GM12878 (cell line): ENCODE measurements at regions not wholly inside any gene's neighbourhood (a gene's known extent, or its start where the extent isn't known, plus 50 kb on each side); places are given as distances from the start of the nearest gene placed in this dataset.

ENCODE experiments used
- ATAC-seq: fragments of 200-7000 bp; cut with Tn5 transposase; 3 replicates; pipeline ENCODE4 v1.9.1; 2020; ENCODE audit warnings: mild to moderate bottlenecking, moderate library complexity
- BruUV-seq: library from RNA; stranded (reverse); fragments of 400-500 nt; replicated peaks from 2 replicates; lab custom pipeline; 2021; lab: Mats Ljungman, UMichigan
- CTCF ChIA-PET: fragments of 300-600 bp; sonication (Branson Sonifier 250); formaldehyde crosslinking; extraction: SDS; loops from one replicate; lab custom pipeline; 2021; ENCODE audit warnings: inconsistent platforms; lab: Yijun Ruan, JAX
- POLR2A ChIA-PET: fragments of 350-600 bp; formaldehyde crosslinking; extraction: SDS; loops from one replicate; lab custom pipeline; 2021; ENCODE audit warnings: inconsistent platforms; lab: Charles Lee
- RAD21 ChIA-PET: fragments of 300-600 bp; sonication (Branson Sonifier 250); formaldehyde crosslinking; loops from one replicate; lab custom pipeline; 2023; ENCODE audit warnings: antibody characterized with exemption; ENCODE audit not compliant: unreplicated experiment; lab: Charles Lee
- SMC1A ChIA-PET: fragments of 300-600 bp; sonication (Branson Sonifier 250); formaldehyde crosslinking; loops from one replicate; lab custom pipeline; 2023; ENCODE audit not compliant: unreplicated experiment, uncharacterized antibody; lab: Charles Lee
- DNase-seq: peaks from one replicate; pipeline ENCODE4 v3.0.0-alpha.2; 2011; ENCODE audit warnings: low read depth, low spot score
- FAIRE-seq: peaks from 3 replicates; lab custom pipeline; 2011; peaks lifted over from hg19 to GRCh38; lab: Jason Lieb, UNC
- H2AFZ ChIP-seq: 2 replicates; pipeline ENCODE4 v1.6.0; 2011; ENCODE audit warnings: low read depth, low read length, control low read depth; ENCODE audit not compliant: control insufficient read depth
- H3K27ac ChIP-seq: 2 replicates; pipeline ENCODE4 v1.5.1; 2011; ENCODE audit warnings: control low read depth; ENCODE audit not compliant: control insufficient read depth, insufficient read depth
- H3K27me3 ChIP-seq, 2 experiments: replicated peaks in 1 of 2; 2 replicates each; pipeline versions ENCODE4 v1.6.0 to v1.6.1; 2011; ENCODE audit warnings: low read length in 1 of 2; ENCODE audit not compliant: control insufficient read depth in 2 of 2, insufficient read depth in 2 of 2
- H3K36me3 ChIP-seq, 2 experiments: 2 replicates each; pipeline ENCODE4 v1.5.1; 2011; ENCODE audit warnings: low read length in 1 of 2; ENCODE audit not compliant: control insufficient read depth in 2 of 2, insufficient read depth in 2 of 2
- H3K4me1 ChIP-seq: 2 replicates; pipeline ENCODE4 v1.6.1; 2011; ENCODE audit warnings: mild to moderate bottlenecking, low read length, moderate library complexity, mixed read lengths; ENCODE audit not compliant: control insufficient read depth, insufficient read depth
- H3K4me2 ChIP-seq: 2 replicates; pipeline ENCODE4 v1.6.0; 2011; ENCODE audit warnings: control low read depth; ENCODE audit not compliant: control insufficient read depth, insufficient read depth
- H3K4me3 ChIP-seq: fragments of 200-600 bp; sonication (generic); 2 replicates; pipeline ENCODE4 v1.5.1; 2016
- H3K79me2 ChIP-seq: 2 replicates; pipeline ENCODE4 v1.6.0; 2011; ENCODE audit warnings: low read length; ENCODE audit not compliant: control insufficient read depth, insufficient read depth
- H3K9ac ChIP-seq: 2 replicates; pipeline ENCODE4 v1.8.0; 2011; ENCODE audit warnings: low read length, control low read depth, mixed read lengths; ENCODE audit not compliant: control insufficient read depth, insufficient read depth
- H3K9me3 ChIP-seq: replicated peaks from 3 replicates; pipeline ENCODE4 v1.5.1; 2011; ENCODE audit warnings: mild to moderate bottlenecking, low read length; ENCODE audit not compliant: control insufficient read depth, insufficient read depth
- H4K20me1 ChIP-seq: 2 replicates; pipeline ENCODE4 v1.6.0; 2011; ENCODE audit not compliant: control insufficient read depth, insufficient read depth
- ATF3 ChIP-seq: IDR thresholded peaks from 2 replicates; pipeline ENCODE4 v1.6.1; 2011; ENCODE audit warnings: low read depth, mild to moderate bottlenecking, low read length, moderate library complexity, borderline replicate concordance; ENCODE audit errors: extremely low read depth
- CREB1 ChIP-seq: IDR thresholded peaks from 2 replicates; pipeline ENCODE4 v1.6.1; 2012; ENCODE audit warnings: low read depth, mild to moderate bottlenecking, inconsistent platforms
- ESRRA ChIP-seq: IDR thresholded peaks from 2 replicates; pipeline ENCODE4 v1.6.1; 2012; ENCODE audit warnings: mild to moderate bottlenecking, low read length, improper control_type of control experiment
- FOS ChIP-seq: IDR thresholded peaks from 3 replicates; pipeline ENCODE4 v1.6.1; 2011; ENCODE audit warnings: borderline replicate concordance; ENCODE audit not compliant: insufficient read length; ENCODE audit errors: extremely low read depth
- JUNB ChIP-seq: IDR thresholded peaks from 2 replicates; pipeline ENCODE4 v1.6.1; 2016; ENCODE audit warnings: antibody characterized with exemption, mild to moderate bottlenecking
- NFYB ChIP-seq: IDR thresholded peaks from 2 replicates; pipeline ENCODE4 v1.6.1; 2011; ENCODE audit warnings: low read depth, mild to moderate bottlenecking, low read length, improper control_type of control experiment, moderate library complexity; ENCODE audit not compliant: insufficient read depth
- SRF ChIP-seq, 2 experiments: IDR thresholded peaks; 2 replicates each; pipeline ENCODE4 v1.6.1; 2011; ENCODE audit warnings: low read depth in 2 of 2, low read length in 2 of 2, mild to moderate bottlenecking in 1 of 2, moderate library complexity in 1 of 2
- YBX1 ChIP-seq: fragments of 450-650 bp; IDR thresholded peaks from 2 replicates; pipeline ENCODE4 v1.6.1; 2016; ENCODE audit warnings: antibody characterized with exemption
- ZNF687 ChIP-seq: fragments of 450-650 bp; IDR thresholded peaks from 2 replicates; pipeline ENCODE4 v1.6.1; 2017; ENCODE audit warnings: mild to moderate bottlenecking, moderate library complexity
- WGBS: methylation state at CpG from one replicate; pipeline ENCODE4 v1.1.6; 2016; ENCODE audit warnings: low lambda C conversion rate; ENCODE audit not compliant: insufficient replicate concordance, insufficient coverage; ENCODE audit errors: missing lambda C conversion rate; 5-methylcytosine and 5-hydroxymethylcytosine counted together
- in situ Hi-C: fragments of 300-500 bp; cut with MboI; formaldehyde crosslinking; loops from 9 replicates; pipeline ENCODE4 v1.14.3; 2018; ENCODE audit warnings: mixed read lengths
- intact Hi-C: fragments of 100-400 bp; cut with micrococcal nuclease; formaldehyde crosslinking; loops from one replicate; pipeline ENCODE4 v1.14.2; 2022; ENCODE audit not compliant: unreplicated experiment

GRCh38 chr6:40779409-40779808 lies 192.2 kb upstream of the LRFN2 start:
- Histone ChIP-seq H4K20me1 (no peaks in the 10 kb centered on the region), H3K4me2 (no peak overlapping the region), H3K27me3 (0 out of 4 replicates have a peak, but pooled peaks cover 1 to 4% of the 10 kb centered on the region in 2 experiments), H3K79me2 (no peaks in the 10 kb centered on the region), H3K27ac (no peak overlapping the region), H3K9ac (no peak overlapping the region), H3K4me3 (no peak overlapping the region), H2AFZ (no peak overlapping the region), H3K9me3 (no peaks in the 10 kb centered on the region), H3K4me1 (no peaks in the 10 kb centered on the region), H3K36me3 (no peaks in the 10 kb centered on the region)
- intact Hi-C loops (no loop called here), in situ Hi-C loops (no loop called here)
- ChIA-PET CTCF (interaction anchor here (1.0 kb wide), 1 partner anchor 12 kb away, joined by 3 read pairs; no protein-coding TSS in a partner anchor), SMC1A (interaction anchor here (1.2 kb wide), 1 partner anchor 19 kb away, joined by 3 read pairs; no protein-coding TSS in a partner anchor), RAD21 (no interaction called here), POLR2A (no interaction called here)
- no peak for FAIRE-seq
- DNase-seq = no peak
- ATAC-seq = no peak
- TF ChIP-seq ESRRA = no peak
- TF ChIP-seq JUNB = no peak
- TF ChIP-seq ZNF687 = no peak
- no peak for TF ChIP-seq SRF (IDR thresholded peaks at IDR 0.05; ENCODE audit: low read depth in 2 of 2, low read length in 2 of 2)
- no peak for TF ChIP-seq ATF3
- TF ChIP-seq YBX1 = no peak
- no peak for TF ChIP-seq NFYB
- TF ChIP-seq CREB1 = no peak
- TF ChIP-seq FOS = no peak
- BruUV-seq = no TSS peak
- WGBS = 51% methylated on average over 3 of the region's 3 CpGs
